DMS153 treated with DMSO at 0.1 percent for 48 hours (cell line): ENCODE measurements at regions not wholly inside any gene's neighbourhood (a gene's known extent, or its start where the extent isn't known, plus 50 kb on each side); places are given as distances from the start of the nearest gene placed in this dataset.

Source experiments
- DNase-seq: peaks from one replicate; lab custom pipeline; 2025; ENCODE audit not compliant: unreplicated experiment; lab: John Stamatoyannopoulos, UW

DNA sequence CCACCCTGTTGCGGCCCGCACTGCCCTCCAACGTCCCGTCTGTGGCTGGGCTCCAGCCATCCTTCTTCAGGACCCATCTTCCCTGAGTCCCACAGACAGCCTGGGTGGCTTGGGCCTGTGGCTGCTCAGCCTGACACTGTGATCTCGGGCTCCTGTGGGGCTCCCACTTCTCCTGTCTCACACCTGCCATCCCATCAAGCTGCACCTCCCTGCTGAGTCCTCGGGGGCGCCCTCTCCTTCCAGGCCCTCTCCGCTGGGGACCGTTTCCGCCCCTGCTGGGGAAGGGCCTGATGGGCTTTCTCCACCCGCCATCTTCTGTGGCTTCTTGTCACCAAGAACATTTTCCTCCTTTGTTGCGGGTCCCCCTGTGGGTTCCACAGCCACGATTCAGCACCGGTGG, 173.8 kb upstream of the PPP2R2D start:
- no peak for DNase-seq

DNA sequence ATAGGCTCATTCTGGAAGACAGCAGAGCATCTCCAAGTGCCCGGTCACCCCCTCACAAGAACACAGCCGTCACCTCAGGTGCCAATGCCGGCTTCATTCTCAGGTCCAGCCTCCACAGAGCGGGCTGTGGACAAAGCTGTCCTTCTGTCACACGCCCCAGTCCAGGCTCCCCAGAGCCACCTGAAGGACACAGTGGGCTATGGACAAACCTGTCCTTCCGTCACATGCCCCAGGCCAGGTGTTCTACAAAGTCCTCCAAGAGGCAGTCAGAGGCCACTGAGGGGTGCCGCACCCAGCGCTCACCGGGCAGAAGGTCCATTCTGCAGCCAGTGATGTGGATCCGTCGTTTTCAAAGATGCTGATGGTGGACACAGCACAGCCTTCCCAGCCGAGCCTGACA, 173.2 kb upstream of the PPP2R2D start:
- DNase-seq, result no peak

DNA sequence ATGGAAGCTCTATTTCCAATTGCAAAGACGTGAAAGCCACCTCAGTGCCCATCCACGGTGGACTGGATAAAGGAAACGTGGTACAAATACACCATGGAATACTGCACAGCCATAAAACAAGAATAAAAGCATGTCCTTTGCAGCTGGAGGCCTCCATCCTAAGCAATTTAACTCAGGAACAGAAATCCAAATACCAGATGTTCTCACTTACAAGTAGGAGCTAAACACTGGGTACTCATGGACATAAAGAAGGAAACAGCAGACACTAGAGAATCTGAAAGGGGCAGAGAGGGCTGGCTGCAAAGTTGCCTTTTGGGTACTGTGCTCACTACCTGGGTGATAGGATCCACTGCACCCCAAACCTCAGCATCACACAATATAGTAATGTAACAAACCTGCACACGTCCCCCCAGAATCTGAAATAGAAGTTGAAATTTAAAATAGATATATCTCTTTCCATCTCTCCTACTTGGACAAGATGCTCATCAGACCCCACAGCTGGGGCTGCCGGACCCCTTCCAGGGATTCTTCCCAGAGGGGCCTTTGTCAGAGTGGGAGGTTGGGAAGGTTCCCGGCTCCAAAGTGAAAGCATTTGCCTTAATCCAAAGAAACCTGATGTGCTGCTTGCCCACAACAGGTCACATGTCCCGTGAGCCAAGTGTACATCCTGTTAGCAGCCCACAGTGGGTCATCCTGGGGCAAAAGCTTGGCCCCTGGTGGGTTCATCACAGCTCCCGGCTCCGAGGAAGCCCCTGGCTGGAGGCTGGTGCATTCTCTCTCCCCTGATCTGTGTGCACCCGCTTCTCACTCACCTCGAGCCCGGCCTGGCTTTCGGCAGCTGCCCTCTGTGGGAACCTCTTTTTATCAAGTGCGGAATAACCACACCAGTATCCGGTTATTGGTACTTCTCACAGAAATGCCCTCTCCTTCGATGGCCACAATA, 172.3 kb upstream of the PPP2R2D start:
- no peak for DNase-seq

DNA sequence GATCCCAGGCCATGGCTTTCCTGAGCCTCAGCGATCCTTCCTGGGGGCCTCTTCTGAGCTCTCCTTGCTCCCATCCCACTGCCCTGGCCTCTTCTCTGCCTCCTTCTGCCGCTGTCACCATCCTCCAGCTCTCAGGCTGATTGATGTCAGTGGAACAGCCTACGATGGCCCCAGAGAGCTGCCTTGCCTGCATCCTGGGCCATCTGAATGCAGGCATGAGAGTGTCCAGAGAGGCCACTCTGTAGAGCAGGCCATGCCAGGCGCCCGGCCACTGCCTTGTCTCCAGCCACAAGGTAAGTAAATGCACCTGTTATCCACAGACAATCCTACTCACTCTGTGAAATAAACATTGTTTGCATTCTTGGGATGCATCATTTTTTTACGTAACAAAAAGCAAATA, 171.4 kb upstream of the PPP2R2D start:
- DNase-seq, result no peak

DNA sequence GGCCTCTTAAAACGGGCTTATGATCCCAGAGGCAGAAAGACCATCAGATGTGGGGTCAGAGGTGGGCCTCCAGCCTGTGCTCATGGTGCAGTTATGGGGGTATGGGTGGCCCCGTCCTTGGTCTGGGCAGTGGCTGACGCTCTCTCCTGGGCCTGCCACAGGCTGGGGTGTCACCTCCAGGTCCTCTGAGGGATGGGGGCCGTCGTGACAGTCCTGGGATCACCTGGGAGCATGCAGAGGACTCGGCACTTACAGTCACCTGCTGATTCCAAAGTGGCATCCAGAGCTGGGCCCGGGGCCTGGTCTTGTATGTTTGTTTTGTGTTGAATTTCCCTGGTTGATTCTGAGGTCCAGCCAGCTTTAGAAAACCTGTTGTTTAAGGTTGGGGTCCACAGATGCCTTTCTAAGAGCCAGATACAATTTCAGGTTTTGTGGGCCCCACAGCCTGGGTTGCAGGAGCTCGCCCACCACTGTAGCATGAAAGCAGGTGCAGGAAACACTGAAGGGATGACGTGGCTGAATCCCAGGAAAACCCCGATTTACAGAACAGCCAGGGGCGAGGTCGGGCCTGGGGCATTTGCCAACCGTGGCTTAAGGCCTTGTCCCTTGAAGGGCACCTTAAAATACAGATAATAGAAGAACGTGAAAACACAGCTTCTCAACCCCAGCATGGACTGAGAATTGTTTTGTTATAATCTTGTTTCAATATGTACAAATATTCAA, 170.7 kb upstream of the PPP2R2D start:
- DNase-seq, result no peak

DNA sequence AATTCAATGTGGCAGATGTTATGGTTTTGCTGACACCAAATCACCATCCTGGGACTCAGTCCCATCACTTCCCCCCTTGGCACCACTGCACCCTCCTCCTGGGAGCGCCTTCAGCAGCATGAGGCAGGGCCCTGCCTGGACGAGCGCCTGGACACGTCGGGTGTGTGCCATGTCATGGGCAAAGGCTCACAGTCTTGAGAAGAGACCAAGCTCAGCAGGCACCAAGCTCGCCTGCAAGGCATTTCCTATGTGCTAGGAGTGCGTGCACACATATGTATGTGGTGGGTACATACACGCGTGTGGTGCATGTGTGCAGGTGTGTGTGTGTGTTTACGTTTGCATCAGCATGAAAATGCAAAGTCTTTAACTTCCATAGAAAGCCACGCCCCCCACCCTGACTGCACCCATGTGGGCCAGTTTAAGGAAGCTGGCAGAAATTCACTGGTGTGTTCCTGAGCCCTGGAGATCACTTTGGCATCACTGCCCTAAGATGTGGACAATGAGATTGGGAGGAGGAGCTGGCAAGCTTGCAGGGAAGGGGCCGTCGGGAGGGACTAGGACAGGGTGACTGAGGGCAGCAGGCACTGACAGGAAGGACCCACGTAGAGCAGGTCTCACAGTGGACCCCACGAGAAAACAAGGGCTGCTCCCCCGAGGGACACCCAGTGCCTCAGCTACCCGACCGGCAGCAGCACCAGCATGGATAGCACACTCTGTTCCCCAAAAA, 169.9 kb upstream of the PPP2R2D start:
- no peak for DNase-seq

DNA sequence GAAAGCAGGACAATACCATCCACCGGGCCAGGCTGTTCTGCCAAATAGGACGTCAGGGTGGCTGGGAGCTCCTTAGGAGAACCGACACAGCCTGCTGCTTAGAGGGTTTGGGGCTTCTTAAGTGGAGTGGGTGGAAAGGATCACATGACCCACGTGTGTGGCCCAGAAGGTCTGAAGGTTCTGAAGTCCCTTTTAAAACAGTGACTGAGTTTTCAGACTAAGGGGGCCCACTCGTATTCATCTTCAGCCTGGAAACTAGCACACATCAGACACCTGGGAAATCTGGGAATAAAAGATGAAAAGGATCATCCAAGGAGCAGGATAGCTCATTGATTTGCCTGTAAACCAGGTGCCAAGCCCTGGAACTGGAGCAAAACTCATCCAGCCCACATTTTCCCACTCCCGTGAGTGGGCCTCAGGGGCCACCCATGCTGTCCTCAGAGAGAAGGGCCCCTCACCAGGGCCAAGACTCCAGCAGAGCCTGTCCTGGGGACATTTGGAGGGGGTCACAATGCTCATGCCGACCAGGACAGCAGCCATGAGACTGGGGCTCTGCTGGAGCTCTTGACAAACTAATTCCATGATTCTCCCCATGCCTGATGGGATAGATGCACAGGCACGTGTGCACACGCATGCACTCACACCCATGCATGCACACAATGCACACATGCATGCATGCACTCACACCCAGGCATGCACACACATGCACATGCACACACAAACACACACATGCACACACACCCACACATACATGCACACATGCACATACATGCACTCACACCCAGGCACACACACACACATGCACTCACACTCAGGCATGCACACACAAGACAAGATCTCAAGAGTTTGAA, 168.8 kb upstream of the PPP2R2D start:
- no peak for DNase-seq

DNA sequence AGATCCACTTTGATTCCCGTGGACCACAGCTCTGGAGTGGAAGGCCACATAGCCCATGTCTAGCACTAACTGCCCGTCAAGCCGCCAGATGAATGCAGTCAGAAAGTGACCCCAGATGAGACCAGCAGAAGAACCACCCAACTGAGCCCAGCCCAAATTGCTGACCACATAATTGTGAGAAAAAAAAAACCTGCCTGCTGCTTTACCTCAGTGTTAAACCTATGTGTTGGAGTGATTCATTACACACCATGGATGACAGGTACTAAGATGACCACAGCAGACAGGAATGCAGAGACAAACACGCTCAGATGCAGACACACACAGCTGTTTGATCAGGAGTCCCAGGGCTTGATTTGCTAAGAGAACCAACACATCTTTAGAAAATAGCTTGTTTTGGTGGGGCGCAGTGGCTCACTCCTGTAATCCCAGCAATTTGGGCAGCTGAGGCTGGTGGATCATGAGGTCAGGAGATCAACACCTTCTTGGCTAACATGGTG, 168.1 kb upstream of the PPP2R2D start:
- no peak for DNase-seq

DNA sequence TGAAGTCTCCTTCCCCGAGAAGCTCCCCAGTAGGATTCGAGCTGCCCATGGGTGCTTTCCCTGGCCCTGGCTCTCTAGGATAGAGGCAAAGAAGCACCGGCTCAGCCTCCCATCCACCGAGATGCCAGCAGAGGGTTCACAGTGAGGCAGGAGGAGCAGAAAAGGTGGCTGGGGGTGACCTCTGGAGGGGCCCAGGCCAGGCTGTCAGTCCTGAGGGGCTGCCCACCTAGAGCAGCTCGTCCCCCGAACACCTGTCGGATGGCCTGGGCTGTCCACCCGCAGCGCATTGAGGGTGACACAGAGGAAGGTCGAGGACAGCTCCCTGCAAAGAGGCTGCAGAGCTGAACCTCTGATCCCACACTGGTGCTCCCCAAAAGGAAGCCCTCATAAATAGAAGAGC, 167.2 kb upstream of the PPP2R2D start:
- no peak for DNase-seq

DNA sequence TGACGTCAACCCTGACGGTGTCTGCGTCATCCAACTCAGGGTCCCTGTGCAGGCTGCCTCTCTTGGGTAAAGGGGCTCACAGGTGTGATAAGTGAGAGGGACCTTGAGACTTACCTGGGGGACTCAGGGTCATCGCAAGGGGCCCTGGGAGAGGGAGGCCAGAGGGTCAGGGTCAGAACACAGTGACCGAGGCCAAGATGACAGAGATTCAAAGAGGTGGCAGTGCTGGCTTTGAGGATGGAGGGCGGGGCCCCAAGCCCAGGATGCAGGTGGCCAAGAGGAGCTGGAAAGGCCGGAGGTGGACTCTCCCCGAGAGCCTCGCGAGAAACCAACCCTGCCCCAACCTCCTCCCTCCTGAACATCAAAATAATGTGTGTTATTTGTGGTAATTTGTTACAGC, 165.2 kb upstream of the PPP2R2D start:
- DNase-seq, result no peak

DNA sequence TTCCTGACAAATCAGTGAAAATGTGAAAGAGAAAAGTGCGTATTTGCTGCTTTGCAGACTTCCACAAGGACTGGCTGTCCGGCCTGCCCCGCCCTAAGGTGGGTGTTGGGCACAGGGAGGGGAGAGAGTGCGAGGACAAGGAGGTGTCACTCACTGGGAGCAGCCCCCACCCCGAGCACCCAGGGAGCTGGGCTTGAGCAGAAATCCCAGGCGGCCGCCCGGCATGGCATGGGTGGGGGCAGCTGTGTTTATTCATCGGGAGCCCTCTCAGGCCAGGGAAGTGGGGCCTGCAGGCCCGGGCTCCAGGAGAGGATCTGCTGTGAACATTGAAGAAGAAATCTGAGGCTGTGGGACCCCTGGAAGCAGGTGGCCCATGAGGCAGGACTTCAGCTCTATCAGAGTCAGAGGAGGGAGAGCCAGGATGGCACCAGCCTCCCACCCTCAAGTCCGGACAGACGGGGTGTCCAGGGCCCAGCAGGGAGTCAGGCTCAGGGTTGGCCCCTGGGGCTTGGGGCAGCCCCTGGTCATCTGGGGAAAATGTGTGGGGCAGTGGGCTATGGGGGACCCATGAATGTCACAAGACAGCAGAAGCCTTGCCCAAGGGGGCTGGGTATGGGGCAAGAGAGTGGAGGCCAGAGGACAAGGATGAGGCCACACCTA, 164.4 kb upstream of the PPP2R2D start:
- no peak for DNase-seq

DNA sequence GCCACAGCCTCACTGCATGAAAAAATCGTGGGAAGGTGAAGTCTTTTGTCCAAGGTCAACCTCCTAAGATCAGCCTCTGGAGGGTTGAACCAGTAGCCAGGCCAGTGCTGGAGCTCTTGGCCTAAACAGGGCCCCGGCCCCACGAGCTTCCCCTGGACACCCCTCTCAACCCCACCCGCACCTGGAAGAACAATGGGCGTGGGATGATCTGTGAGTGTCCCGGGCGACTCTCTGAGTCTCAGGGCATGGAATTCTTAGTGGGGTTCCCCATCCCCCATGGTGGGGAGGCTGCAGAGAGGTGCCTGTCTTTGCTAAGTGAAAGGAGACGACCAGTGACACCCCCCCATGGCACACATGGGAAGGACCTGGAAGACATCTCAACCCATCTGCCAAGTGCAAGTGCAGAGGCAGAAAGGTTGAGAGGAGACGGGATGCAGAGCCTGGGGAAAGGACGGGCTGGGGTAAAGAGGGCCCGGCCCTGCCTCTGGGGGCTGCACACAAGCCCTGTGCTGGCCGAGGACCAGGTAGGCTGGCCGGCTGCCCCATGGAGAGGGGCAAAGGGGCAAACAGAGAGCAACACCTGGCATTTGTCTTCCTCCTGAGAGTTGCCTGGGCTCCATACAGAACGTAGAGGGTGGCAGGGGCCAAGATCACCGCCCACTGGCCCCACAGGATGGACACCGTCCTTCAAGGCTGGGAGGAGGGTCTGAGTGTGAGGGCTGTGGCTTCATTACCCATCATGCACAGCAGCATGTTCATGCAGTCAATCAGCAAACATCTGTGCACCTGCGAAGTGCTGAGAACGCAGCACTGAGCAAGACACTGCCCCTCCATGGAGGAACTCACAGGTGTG, 163.0 kb upstream of the PPP2R2D start:
- DNase-seq, result no peak

DNA sequence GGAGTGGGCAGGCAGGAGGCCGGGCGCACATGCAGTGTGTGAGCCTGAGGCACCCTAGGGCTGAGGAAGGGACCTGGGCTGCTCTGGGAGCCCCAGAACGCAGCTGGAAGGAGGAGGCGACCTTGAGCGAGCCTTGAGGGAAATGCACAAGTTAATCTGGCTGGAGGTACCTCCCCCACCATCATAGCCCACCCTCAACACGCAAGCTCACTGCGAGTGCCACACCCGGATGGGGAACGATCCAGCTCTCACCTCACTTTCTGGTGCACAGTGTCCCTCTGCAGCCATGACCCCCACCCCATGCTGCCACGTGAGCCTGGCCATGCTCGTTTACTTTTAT, 162.4 kb upstream of the PPP2R2D start:
- DNase-seq, result no peak

DNA sequence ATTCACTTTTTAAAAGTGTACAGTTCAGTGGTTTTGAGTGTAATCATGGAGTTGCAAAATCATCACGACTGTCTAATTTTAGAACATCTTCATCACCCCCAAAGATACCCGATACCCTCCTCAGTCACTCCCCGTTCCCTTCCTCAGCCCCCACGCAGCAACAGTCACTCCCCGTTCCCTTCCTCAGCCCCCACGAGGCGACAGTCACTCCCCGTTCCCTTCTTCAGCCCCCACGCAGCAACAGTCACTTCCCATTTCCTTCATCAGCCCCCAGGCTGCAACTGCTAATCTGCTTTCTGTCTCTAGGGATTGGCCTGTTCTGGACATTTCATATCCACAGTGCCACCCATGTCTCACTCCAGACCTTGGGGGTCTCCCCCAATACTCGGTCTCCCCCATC, 161.6 kb upstream of the PPP2R2D start:
- no peak for DNase-seq

DNA sequence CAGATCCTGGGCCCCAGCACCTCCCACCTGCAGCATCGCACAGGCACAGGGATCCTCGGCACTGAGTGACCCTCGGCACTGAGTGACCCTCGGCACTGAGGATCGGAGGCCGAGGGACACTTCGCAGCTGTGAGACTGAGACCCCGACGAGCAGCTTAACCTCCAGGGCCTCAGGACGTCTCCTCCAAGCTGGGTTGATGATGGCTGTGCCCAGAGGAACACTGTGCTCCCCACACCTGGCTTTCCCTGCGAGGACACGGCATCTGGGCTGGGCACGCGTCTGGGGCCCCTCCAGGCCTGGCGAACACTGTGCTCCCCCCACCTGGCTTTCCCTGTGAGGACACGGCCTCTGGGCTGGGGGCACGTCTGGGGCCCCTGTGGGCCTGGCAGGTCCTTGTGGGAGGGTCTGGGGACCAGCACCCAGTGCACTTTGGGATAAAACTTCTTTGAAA, 158.3 kb upstream of the PPP2R2D start:
- DNase-seq, result no peak

DNA sequence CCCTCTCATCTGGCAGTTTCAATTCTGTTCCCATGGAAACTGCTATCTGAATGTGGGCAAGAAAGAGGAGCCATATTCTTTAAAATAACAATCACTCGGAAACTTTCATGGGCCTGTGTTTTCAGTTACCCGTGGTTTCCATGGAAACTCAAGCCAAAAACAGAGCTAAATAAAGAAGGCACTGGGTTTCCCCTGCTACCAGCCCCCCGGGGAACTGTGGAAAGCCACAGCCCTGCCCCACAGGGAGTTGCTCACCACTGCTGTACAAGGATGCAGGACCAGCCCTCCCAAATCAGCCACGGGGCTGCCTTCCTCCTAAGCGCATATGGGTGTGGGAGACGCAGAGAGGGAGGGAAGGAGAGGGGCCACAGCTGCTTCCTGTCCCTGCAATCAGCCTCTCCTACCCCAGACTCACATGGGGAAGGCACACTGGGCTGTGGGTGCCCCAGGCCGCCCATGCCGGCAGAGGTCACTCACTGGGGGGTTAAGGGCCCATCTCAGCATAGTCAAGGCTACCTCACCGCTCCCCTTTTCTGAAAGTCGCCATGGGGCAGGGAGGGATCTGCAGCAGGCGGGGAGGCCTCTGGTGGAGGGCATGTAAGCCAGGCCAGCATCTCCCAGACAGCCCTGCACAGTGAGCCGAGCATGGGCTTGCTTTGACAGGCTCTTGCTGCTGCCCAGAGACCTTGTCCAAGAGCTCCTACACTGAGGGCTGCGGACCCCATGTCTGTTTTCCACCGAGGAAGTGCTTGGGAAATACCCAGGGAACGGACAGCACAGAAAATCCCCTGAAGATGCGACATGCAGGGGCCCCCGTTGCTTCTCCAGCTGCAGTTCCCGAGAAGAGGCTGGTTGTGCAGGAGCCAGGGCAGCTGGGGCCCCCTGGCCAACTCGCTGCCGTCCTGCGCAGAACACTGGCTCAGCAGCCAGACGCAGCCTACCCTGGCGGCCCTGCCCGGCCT, 157.3 kb upstream of the PPP2R2D start:
- no peak for DNase-seq

DNA sequence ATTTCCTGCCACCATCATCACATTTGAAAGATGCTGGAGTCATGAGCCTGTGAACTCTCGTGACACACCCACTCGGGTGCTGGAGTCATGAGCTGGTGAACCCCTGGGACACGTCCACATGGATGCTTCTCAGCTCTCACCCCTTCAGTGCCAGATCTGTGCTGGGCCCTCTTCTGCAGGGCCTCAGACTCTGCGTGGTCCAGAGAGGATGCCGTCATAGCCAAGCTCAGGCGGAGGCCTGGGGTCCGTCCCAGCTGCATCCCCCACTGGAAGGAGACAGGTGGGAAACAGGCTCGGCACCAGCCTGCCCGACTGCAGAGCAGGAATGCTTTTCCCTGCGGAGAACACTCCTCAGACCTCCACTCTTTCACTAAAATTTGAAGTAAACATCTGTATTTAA, 156.5 kb upstream of the PPP2R2D start:
- no peak for DNase-seq

DNA sequence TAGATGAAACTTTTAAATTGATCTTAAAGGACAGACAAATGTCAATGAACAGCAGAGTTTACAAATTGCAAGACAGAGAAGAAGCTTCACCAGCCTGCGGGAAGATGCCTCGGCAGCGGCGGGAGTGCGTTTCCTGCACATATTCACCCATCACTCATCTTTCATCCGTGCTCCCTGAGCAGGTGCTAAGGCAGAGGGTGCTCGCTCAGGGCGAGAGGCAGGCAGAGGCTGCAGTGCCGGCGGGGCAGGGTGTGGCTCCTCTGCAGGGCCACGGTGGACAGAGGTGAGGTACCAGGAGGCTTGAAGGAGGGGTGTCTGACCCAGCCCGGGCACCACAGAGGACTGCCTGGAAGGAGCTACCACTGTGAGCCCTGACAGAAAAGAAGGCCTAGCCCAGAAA, 155.2 kb upstream of the PPP2R2D start:
- DNase-seq, result no peak
